ENCODE measurements at regions not wholly inside any gene's neighbourhood (a gene's known extent, or its start where the extent isn't known, plus 50 kb on each side); places are given as distances from the start of the nearest gene placed in this dataset.

DNA sequence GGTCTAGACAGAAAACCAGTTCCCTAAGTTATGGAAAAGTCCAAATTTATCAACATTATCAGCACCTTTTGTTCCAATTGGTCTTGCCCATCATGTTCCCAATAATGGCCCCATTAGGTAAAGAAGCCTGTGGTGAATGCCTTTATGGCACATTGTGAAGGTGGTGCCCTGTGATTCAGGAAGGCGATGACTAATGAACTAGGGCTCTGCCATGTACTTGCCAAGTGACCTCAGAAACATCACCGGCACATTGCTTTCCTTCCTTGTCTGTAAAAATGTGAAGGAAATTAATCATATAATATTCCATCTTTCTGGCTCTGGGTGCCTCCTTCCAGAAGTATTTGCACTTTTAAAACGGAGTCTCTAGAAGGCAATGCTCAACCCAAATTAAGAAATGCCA lies 132.3 kb downstream of the UNC5CL start:
- no peak for DNase-seq

DNA sequence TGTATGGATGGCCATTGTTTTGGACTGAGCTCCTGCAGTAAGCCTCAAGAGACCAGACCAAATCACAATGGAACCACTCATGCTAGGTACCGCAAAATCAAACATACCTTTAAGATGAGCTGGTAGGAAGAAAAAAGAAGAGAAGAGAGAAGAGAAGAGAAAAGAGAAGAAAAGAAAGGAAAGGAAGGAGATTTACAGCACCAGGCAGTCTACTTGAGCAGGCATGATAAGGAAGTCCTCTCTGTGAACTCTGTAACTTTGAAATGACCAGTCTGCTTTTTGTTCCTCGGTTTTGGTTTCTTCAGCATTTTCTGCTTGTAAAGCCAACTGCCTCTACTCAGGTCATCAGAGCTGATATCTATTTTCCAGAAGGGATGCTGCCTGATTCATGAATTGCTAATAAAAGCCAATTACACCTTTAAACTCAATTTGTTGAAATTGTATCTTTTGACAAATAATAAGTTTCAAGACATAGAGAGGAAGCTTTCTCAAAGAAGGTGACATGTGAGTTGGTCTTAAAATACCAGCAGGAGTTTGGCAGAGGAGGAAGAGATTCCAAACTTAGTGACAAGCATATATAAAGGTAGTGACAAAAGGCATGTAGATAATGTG lies 134.3 kb downstream of the UNC5CL start:
- DNase-seq, result no peak

DNA sequence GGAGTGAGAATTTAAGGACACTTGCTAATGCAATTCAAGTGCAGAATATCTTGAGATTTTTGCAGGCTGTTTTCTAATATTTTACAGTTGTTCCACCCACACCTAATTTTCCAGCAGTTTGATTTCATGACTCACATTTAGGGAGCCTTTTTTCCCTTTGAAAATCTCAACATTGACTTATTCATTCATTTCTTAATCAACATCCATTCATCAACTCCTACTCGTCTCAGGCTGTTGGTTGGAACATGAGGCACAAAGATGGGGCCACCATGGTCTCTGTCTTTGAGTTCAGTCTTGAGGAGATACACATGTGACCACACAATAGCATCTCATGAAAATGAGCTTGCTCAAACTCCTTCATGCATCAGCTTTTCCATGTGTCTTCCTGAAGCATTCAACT lies 135.6 kb downstream of the UNC5CL start:
- DNase-seq, result no peak

DNA sequence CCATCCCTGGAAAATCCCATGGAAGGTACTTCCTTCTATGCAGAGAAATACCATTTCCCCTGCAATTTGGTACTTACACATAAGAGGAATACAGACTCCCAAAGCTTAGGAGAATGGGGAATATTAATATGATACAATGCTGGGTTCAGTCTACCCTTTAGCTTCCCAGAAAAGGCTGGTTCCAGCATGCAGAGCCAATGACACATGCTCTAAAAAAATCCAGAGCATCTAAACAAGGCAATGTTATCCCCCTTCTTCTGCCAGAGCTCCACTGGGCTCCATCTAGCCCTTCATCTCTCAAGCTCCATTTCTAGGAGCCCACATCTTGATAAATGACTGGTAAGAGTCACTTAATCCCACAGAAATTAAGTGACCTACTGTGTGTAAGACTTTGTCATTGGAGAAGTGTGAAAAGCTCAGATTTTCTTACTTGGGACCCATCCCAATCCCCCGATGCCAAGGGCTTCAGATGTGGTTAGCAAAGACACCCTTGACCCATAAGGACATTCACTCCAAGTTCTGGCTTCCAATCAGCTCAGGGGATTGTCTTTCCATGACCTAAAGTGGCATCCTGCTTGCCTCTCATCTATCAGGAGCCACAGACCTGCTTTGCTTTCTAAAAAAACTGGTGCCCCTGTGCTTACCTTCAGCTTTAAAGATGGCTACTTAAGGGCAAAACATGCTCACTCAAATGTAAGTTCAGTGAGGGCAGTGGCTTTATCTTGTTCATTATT lies 137.5 kb downstream of the UNC5CL start:
- no peak for DNase-seq

DNA sequence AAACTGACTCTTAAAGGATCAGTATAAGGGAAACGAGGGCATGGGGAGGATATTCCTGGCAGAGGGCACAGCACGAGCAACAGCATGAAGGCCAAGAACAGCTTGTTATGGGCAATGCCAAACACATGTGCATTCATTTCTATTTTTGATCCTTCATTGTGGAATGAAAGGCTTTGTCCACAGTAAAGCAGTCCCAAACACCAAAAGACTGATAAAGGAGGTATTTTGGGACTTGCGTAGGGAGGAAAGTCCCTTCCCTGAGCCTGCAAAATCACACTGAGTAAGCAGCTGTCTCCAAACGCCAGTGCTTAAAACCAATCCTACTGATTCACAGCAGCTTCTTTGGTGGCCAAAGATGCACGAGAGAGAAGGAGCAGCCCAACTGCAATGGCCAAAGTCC lies 138.2 kb downstream of the UNC5CL start:
- no peak for DNase-seq

DNA sequence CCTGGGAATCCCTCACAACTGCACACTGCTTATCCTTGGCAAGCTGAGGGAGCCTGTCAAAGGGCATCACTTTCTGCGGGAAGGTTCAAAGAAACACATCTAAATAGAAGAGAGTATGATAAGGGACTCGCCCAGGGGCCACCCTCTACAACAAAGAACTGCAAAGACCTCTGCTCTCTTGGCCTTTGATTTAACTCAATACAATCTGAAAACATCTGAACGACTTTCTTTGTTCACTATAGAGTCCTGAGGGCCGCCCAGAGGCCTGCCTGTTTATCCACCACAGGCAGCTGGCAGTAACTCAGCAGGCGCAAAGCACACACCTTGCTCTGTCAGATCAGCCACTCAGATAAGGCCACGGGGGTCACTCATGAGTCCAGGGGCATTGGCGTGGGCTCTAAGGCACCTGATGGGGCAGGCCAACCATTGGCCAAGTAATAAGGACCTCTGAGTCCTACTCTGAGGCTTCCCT lies 139.3 kb downstream of the UNC5CL start:
- no peak for DNase-seq

DNA sequence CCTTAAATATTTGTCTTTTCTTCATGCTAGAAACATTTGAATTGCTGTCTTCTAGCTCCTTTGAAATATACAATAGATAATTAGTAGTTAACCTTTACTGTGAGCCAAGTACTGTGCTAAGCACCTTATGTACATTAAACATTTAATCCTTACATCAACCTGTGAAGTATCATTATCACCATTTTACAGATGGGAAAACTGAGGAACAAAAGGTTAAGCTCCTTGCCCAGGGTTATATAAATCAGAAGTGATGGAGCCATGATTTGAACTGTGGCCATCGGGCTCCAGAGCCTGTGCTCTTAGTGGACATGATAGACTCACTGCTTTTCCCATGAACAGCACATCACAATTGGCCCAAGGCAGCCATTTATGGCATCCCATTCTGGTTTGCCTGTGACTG lies 140.9 kb downstream of the UNC5CL start:
- DNase-seq, result no peak

DNA sequence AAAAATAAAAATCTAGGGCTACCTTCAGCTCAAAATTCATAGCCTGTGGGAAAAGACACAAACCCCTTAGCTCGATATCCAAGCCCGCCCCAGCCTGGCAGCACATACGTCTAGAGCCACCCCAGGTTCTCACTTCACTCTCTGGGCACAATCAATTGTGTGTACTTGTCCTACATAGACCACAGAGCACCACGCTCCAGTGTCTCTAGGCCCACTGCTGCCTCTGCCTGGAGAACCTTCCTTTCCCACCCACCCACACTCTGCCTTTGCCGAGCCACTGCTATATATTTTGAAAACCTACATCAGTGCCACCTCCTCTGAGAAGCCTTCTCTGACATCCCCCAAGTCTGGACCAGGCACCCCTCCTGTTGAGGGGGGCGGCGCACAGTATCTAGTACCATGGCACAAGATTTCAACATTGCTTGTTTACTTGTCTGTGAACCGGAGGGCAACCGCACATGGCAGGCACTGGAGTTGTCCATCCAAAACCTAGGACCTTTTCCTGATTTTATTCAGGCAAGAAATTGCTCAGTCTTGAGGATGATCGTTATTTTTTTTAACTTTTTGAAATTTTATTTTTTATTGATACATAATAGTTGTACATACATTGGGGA lies 141.5 kb downstream of the UNC5CL start:
- no peak for DNase-seq

DNA sequence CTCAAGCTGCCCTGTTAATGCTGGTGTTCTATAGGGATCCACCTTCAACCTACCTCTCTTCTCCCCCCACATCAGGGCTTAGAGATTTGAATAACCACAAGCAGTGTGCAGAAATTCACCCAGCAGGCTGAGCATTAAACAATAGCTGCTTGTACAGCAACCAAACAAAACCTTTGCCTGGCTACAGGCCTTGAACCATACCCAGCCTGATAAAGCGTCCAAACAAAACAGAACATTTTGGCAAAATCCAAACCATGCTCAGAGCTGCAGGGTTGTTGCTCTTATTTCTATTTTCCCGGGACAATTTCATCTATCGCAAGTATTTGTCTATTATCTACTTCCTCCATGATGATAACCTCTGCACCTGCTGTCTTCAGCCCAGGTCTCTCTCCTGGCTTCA lies 142.3 kb downstream of the UNC5CL start:
- DNase-seq, result no peak

DNA sequence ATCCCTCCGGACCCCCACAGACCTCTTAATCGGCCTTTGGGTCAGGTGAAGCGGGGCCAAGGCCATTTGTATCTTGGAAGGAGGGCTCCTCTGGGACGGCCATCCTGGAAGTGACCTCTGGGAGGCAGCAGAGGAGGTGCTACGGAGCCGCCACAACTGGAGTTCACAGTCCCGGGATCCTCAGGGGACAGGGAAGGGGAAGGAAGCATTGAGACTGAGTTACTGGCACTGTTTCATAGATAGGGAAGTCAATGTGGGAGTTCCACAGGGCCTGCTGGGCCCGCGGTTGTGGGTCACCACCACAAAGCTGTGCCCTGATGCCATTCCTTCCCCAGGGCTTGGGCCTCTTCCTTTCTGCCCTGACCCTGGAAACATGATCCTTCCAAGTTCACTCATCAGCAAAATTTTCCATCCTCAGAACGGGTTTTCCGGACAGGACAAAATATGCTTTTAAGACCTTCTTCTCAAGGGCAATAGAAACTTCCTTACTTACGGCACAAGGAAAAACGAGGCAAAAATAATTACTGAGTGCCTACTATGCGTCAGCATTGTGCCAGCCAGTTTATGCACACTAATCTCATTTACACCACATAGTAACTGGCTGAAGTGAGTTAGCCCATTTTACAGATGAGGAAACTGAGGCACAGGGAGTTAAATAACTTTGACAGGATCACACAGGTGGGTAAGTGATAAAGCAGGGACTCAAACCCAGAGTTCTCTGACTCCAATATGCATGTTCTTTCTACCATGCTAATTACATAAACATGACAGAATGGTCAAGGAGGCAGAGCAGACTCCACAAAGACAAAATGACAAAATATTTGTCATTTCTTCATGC lies 143.8 kb downstream of the UNC5CL start:
- no peak for DNase-seq

DNA sequence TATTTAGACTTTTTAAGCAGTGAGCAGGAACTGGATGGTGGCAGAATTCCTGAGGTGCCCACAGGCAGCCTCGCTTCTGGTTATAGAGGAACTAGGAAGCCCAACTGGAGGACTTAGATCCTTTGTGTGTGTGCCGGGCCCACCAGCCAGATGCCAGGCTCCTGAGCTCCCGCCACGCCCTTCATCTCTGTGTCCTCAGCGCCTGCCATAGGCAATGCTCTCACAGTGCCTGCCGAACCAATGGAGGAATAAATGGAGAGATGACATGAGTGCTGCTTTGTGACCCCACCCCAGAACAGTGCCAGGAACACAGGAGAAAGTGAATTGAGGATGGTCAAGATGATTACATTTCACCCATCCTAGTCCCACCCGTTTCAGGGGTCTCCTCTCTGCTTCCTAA lies 146.0 kb downstream of the UNC5CL start:
- DNase-seq, result no peak

DNA sequence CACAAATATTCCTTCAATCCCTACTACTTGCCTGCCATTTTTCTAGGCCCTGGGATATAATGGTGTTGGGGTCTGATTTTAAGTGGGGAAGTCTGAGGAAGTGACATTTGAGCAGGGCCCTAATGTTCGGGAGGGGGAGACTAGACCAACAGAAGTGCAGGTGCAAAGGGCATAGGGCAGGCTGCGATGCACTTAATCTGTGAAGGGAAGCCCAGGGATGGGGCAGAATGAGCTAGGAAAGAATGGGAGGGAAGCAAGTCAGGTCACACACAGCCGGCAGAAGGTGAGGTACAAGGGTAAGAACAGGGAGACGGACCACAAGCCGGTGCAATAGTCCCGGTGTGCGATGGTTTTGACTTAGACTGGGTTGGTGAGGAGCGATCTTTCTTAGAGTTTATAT lies 146.8 kb downstream of the UNC5CL start:
- DNase-seq, result no peak

DNA sequence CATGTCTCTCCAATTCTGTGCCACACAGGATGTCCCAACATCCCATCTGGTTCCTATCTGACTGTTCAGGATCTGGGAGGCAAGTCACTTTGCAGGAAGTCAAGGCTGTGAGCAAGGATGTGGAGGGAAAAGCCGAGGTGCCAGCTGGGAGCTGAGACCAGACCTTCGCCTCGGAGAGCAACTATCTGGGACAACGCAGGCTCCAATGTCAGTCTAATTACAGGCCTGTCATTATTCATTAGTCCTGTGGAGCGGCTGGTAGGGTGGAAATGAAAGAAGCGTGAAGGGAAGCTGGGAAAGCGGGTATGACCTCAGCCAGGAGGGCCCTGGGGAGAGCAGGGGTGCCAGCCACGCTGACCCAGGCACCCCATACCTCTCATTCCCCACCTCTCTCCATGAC lies 147.3 kb downstream of the UNC5CL start:
- no peak for DNase-seq

DNA sequence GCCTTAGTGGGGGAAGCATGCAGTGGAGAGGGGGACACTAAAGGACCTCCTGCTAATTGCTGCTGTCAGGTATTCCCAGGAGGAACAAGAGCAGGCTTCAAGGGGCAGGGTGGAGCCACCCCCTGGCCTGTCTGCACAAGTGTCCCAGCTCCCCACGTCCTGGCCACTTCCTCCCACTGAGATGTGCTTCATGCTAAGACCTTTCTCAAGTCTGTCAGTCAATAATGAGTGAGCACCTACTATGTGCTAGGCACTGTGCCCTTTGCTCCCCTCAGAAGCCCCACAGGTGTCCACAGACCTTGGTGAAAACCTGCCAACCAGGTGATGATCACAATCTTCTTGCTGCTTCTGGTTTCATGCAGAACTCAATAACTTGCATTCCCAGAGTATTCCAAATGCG lies 147.9 kb downstream of the UNC5CL start:
- DNase-seq, result no peak

DNA sequence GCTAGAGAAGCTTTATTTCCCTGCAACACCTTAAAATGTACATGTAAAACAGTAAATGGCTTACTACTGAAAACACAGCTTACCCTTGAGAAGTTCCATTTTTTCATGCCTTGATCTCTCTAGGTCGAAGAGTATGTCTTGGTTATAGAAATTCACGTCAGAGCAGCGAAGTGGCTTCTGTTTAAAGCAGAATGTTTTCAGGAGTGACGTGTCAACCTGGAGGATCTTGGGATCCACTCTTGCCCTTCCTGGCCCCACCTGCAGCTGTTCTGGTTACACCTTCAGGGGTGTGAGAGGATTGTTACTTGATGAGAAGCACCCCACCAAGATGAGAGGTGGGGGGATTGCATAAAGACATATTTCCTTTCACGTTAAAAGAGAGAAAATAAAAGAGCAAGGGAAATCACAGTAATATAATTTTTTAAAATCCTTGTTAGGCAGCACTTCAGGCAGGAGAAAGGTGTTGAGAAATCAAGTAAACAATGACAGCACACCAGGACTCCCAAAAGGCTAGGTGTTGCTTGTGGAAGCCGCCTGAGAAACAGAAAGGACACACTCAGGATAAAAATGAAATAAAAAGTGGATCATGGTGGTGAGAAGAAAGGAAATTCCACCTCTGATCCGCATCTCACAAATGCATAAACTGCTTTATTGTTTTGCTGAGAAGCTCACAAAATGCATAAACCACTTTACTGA lies 149.7 kb downstream of the UNC5CL start:
- DNase-seq, result no peak

DNA sequence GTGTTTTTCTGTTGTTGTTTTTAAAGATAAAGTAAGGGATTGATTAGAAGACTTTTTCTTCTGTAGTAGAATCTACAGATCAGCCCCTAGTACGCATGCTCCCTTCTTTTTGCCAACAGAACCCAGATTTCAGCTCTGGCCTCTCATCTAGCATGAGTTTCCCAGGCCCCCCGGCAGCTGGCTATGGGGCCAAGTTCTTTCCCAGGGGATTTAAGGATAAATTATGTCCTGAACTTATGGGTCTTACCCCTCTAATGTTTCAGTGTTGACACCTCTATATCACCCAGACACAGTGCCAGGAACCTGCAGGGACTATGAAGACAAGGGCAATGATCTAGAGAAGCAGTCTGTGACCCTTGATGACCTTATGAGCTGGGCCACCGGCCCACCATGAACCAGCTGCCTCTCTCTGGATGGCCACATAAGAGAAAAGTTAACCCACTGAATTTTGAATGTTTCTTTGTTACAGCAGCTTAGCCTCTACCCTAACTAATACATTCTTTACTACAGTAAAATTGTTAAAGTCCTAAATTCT lies 150.5 kb downstream of the UNC5CL start:
- no peak for DNase-seq

DNA sequence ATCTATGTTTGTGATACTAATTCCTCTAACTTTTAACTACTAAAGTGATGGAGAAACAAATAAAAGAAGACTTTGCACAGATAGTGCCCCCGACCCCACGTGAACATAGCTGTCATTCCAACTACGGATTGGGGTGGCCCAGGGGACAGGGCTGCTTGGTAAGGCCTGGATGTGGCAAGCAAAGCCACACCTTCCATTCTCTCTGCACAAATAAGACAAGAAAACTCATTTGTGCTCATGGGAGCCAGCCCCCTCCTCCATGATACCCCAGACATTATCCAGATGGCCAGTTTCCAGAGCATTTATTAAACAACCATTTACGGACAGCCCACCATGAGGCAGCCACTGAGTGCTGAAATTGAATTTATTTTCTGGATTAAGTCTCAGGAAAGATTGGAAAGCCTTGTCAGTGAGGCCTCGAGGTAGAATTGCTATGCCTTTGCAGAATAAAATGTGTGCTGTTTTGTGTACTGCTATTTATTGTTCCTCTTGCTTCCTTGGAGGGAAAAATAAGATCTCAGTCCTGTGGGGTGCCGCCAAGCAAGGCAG lies 151.2 kb downstream of the UNC5CL start:
- no peak for DNase-seq

DNA sequence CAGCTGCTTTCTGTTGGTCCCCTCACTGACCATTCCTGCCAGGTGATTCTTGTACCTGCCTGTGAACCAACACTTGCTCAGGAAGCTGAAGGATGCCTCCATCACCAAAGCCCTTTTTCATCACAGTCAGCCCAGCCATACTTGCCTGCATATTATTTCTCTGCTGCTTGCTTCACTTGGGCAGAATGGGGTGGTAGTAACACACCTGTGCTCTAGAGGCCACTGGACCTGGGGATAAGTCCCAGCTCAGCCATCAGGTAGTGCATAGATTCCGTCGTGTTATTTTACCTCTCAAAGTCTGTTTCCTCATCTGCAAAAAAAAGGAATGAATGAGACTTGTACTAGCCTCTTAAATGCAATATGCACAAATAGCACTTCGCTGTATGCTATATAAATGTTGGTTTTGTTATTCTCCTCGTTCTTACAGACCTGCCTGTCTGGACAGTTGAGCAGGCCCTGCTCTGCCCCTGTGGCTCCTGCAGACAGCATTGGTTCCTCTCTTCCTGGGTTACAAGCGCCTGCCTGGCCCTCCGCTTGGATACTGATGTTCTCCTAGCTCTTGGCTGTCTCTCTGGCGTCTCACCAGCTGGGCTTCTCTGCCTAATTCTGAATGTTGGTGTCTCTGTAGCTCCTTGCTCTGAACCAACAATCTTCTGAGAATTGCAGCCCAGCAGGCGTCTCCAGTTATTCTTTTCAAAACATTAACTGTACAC lies 151.8 kb downstream of the UNC5CL start:
- DNase-seq, result no peak

DNA sequence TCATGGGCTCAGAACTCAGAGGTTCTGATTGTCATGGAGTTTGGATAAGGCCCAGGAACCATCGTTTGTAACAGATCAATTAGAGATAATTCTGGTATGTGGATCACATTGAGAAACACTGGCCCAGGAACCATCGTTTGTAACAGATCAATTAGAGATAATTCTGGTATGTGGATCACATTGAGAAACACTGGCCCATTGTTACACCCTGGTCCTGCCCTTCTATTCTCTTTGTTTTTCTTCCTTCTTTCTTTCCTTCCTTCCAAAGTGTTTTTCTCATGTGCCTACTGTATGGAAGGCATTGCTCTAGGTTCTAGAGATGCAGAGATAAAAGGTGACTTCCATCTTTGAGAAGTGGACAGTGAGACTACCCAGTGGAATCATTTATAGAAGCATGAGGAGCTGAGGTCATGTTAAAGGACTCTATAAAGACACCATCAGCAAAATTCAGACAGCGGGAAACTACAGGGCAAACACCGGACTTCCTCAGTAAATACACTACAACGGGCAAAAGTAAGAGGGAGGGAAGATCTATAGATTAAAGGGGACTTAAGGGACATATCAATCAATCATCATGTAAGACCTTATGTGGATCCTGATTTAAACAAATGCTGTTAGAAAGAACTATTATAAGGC lies 153.8 kb downstream of the UNC5CL start:
- DNase-seq, result no peak

DNA sequence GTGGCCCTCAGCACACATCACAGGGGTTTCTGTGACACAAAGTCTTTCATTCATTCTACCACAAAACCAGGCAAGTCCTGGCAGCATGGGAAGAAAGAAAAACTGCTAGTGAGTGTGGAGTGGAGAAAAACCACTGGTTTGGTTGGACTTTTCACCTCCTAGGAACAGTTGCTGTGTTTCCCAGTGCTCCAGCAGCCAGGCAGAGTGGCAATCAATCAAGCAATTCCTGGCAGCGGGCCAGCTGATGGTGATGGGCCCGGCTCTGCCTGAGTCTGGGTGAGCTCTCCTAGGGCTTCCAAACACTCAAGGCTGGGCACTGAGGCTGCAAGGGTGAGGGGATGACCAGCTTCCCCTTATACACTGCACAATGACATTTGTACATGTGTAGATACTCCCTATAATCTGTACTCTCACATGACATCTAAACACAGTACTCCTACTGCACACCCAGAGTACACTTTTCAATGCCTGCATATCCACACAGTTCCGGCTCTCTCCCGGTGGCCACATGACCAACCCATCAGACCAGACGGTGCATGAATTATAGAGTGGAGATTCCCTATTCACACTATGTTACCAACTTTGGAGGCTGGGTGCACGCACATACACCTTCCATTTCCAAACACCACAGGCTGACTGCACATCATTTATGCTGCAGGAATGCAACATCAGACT lies 156.6 kb downstream of the UNC5CL start:
- no peak for DNase-seq

DNA sequence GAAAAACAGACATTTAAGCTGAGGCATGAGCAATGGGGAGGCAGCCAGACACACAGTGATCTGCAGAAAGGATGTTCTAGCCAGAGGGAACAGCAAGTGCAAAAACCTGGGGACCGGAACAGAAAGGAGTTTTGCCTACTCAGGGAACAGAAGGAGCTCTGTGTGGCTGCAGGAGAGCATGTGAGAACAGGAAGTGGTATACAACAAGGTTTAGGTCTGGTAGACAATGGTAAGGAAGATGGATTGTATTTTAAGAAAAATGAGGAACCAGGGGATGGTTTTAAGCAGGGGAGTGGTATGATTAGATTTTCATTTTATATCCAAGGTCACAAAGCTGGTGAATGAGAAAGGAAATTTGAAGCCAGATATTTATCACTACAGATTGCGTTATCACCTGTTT lies 157.5 kb downstream of the UNC5CL start:
- no peak for DNase-seq
